HG03196 (cell line): ENCODE measurements at regions not wholly inside any gene's neighbourhood (a gene's known extent, or its start where the extent isn't known, plus 50 kb on each side); places are given as distances from the start of the nearest gene placed in this dataset.
"Not testable (repeated sequence)": the region's sequence is repeated elsewhere in the genome, so short reads cannot be mapped to it uniquely, and the experiment has no call there.

ENCODE experiments used
- ATAC-seq: cut with Tn5 transposase; IDR thresholded peaks from one replicate; pipeline ENCODE4 v1.9.1; 2021; ENCODE audit not compliant: unreplicated experiment

DNA sequence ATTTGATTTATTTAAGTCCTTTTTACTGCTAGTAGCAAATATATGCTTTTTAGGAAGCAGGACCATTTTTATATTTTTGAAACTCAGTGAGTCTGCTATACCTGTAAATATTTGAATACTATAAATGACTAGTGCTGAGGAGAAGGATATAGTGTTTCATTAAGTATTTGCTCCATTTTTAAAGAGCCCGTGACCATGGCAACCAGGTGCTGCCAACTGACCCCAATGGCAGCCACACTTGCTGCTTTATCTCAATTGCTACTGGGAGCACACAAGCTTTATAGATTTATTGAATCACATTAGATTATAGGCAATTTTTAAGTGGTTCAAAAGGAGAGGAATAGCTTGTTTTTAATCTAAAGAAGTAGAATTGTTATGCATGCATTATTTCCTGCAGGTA, 142.0 kb downstream of the SCG2 start:
- ATAC-seq, result no peak

DNA sequence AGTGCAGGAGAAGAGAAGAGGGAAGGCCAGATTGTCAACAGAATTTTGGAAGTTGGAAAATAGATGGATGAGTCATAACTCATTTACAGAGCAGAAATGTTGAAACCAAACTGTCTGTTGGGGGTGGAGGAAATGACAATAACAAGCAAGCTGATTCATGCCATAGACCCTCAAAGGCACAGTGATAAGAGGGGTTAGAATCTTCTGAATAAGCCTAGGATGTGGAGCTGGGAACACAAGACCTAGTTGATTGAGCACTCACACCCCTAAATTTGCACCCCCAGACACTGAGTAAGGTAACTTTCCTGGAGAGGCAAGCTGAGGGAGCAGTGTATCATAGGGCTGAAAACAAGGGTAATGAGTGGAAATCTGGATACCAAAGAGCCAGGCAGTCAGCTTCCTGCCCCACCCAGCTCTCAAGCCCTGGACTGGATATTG, 141.4 kb downstream of the SCG2 start:
- ATAC-seq, result no peak

DNA sequence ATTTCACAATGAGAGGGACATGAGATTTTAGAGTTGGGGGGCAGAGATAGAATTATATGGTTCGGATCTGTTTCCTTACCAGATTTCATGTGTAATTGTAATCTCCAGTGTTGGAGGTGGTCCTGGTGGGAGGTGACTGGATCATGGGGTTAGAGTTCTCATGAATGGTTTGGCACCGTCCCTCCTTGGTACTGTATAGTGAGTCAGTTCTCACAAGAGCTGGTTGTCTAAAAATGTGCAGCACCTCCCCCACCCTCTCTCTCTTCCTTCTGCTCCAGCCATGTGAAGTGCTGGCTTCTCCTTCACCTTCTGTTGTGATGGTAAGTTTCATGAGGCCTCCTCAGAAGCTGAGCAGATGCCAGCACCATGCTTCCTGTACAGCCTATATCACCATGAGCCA, 138.1 kb downstream of the SCG2 start:
- no peak for ATAC-seq

DNA sequence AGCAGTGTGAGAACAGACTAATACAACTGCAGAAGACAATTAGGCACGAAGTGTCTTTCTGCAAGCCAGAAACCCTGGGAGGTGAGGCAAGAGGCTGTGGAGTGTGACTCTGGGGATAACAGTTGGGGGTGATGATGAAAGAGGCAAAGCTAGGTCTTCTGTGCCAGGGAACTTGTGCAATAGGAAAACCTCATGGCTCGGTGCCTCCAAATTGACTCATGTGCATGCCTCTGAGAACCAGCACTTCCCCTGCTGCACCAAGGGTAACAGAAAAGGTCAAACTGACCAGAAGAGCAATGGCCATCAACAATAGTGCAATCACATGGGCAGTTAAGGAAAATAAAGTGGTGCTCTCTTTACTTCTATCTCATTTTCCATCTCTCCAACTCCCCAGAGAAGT, 136.4 kb downstream of the SCG2 start:
- no peak for ATAC-seq

DNA sequence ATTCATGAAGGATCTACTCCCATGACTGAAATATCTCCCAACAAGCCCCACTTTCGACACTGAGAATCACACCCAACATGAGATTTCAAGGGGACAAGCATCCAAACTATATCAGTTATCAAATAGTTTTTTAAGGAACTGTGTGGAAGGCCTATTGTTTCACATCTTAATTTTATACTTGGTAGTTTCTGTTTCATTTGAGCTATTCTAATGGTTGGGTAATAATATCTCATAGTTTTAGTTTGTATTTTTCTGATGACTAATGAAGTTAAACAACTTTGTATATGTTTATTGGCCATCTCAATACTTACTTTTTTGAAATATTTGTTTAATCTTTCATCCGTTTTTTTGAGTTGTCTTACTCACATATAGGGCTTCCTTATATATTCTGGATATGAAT, 135.0 kb downstream of the SCG2 start:
- no peak for ATAC-seq

DNA sequence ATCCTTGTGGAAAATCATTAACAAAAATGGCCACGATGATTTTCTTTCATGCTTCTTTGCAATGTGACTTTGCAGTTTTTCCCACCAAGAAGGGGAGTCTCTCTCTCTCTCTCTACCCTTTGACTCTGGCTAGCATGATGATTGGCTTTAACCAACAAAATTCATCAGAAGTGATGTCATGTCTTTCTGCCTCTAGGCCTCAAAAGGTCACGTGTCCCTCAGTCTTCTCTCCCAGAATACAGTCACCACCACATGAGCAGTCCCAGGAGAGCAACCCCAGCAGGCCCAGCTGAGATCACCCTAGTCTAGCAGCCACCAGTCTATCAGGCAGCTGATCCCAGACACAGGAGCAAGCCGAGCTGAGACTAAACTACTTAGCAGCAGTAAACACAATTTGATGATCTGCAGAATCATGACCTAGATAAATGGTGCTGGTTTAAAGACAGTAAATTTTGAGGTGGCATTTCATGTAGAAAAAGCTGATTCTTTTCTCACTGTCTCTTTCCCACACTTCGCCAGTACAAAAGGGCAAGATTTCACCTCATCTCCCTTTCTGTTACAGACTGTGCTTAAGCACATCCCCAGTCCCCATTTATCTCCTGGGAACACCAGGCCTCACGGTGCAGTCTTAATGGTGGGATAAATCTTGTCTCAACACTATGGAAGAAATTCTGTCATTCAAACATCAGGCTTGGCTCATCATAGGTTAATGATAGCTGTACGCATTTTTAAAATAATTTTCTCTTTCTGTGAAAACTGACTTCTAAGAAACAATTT, 132.7 kb downstream of the SCG2 start:
- ATAC-seq, result no peak

DNA sequence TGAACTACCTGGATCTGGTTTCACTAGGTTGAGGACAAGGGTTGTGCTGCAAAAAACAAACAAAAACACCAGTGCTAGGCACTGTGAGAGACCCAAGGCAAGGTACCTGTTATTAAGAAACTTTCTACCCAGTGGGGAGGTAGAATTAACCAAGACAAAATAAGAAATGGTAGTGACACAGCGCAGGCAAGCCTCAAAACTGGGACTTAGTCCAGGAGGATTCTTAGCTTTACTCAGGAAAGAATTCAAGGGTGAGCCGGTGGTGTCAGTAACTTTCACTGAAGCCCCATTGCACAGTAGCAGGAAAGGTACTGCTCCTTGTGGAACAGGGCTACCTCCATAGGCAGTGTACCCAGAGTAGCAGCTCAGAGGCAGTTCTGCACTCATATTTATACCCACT, 131.6 kb downstream of the SCG2 start:
- ATAC-seq, result no peak

DNA sequence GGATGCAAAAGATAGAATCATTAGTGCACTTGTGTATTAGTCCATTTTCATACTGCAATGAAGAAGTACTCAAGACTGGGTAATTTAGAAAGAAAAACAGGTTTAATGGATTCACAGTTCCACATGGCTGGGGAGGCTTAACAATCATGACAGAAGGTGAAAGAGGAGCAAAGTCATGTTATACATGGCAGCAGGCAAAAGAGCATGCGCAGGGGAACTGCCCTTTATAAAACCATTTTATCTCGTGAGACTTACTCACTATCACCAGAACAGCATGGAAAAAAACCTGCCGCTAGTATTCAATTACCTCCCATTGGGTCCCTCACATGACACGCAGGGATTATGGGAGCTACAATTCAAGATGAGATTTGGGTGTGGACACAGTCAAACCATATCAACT, 129.4 kb downstream of the SCG2 start:
- no peak for ATAC-seq

DNA sequence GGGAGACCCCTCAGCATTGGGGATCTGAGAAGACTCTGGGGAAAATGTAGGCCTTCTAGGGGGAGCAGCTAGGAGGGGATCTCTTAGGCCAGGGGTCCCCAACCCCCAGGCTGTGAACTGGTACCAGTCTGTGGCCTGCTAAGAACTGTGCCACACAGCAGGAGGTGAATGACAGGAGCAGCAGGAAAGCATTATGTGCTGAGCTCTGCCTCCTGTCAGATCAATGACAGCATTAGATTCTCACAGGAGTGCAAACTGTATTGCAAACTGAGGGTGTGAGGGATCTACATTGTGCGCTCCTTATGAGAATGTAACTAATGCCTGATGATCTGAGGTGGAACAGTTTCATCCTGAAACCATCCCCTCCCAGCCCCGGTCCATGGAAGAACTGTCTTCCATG, 127.3 kb downstream of the SCG2 start:
- no peak for ATAC-seq

DNA sequence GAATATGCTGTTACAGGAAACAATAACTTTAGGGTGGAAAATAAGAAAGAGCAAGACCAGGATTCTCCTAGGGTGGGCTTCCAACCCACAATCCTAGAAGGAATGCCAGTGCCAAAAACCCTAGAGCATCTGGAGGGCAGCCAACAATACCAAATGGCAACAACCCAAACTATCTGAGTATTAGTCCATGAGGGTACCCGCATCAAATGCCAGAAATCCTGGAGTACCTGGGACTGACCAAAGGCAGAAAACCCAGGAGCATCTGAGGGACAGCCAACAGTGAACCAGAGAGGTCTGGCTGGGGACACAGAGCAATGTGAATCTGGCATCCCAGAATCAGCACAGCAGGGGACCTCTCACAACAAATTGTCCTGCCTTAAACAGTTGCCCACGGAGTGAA, 126.3 kb downstream of the SCG2 start:
- no peak for ATAC-seq

DNA sequence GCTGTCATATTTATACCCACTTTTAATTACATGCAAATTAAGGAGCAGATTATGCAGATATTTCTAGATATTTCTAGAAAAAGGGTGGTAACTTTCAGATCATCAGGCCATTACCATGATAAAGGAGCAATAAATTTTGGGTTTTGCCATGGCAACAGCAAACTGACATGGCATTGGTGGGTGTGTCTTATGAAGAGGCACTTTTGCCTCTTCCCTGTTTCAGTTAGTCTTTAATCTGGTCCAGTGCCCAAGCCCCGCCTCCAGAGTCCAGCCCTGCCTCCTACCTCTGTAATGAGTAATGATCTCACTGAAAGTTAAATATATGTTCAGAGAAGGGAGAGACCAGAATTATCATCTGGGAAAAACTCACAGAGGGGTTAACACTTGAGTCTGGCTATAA, 124.8 kb downstream of the SCG2 start:
- ATAC-seq, result no peak

DNA sequence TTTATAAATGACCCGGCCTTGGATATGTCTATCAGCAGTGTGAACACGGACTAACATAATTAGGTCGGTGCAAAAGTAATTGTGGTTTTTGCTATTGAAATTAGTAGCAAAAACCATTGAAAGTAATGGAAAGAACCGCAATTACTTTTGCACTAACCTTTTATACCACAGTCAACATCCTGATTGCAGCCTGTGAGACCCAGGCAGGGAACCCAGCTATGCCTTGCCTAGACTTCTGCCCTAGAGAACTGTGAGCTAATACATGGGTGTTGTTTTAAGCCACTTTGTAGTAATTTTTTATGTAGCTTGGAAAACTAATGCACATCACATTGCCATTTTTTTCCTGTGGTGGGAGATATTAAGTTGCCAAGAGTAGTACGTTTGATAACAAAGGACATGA, 120.7 kb downstream of the SCG2 start:
- ATAC-seq, result no peak

DNA sequence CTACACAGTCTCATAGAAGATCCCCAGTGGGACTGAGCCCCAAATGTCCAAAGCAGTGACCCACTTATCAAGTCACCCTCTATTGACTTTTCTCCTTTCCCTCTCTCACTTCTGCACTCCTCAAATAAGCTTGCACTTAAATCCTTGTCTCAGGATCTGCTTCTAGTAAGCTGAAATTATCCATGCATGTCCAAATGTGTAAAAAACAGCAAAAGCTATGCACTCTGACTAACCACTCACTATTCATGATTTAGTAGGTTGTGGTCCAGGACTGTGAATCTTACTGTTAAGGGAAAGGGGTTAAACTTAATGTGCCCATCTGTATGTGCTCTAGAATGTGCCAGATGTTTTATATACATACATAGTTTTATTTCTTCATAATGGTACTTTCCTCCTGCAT, 115.4 kb downstream of the SCG2 start:
- no peak for ATAC-seq

DNA sequence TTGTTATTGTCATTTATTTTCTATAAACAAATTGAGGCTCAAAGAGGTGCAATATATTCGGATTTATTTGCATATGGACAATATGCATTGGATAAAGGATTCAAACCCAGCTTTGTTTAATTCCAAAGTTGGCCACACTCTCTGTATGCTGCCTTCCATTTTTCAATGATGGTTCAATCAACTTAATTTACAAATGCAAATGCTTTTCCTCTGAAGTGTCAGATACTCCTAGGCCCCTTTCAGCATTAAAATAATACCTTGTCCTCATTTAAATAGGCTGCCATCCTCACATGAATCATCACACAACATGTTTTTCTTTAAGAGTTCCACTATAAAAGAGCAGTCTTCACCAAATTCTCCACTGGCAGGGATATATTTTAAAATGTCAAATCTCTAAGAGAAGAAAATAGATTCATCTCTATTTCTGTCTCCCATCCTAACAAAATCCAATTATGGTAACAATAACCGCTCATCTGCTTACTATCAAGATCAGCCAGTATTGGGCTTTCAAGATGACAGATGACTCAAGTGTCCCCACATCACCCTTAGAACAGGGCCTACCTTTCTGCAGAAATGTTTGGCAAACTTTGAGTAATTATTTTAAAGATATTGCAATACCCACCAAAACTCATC, 114.8 kb downstream of the SCG2 start:
- no peak for ATAC-seq

DNA sequence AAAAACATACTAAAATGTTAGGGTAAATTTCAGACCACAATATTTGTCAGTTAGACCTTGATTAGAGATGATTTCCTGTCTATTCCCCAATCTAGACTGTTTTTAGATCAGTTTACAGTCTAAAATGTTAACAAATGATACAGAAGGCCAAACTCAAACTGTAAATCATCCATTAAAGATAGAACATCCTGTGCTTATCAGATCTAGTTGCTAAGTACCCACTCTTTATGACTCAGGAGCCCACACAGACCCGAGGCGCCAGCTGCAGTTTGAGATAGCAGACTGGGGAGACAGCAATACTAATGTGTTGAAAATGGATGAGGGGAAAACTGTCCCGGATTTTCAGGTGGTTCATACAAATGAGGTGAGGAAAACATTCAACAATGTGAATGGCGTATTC, 113.3 kb downstream of the SCG2 start:
- no peak for ATAC-seq

DNA sequence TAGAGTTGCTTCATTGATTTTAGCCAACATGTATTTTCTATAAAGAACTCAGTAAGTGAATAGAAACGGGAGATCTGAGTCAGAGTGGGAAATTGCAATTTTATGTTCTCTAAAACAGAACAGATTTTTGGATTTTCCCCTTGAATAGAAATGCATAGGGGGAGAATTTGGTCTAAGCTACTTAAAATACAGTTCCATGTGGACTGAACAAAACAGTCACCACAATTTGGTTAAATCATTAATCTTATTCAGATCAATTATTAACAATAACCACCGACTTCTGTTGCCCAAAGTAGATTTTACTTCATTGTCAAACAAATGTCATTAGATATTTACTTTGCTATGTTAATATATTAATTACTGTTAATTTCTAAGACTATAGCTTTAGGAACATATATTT, 107.7 kb downstream of the SCG2 start:
- ATAC-seq, result no peak

DNA sequence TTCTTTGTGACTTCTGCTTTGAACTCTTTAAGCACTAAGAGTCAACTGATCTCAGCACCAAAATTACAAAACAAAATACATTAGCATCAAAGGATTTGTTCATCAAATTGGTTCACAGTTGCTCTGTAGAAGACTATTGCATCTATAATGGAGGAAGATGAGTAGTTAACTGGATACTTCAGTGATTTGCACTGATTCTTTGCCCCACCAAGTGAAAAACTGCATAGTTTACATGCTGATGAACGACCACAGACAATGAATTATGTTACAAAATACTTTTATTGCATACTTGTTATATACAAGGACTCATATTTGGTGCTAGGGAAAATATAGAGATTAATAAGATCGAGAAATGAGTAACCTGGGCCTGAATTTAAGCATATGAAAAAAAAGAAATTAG, 107.2 kb downstream of the SCG2 start:
- no peak for ATAC-seq

DNA sequence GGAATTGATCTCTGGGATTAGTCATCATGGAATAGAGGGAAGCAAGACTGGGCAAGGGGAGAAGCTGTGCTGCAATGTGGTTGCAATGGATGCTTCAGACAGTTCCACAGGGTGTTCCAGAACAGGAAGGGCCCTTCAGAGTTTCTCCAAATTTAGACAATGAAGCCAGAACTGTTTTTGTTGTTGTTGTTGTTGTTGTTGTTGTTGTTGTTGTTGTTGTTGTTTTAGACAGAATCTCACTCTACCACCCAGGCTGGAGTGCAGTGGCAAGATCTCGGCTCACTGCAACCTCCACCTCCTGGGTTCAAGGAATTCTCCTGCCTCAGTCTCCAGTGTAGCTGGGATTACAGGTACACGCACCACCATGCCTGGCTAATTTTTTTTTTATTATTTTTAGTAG, 105.3 kb downstream of the SCG2 start:
- ATAC-seq, result not testable (repeated sequence)

DNA sequence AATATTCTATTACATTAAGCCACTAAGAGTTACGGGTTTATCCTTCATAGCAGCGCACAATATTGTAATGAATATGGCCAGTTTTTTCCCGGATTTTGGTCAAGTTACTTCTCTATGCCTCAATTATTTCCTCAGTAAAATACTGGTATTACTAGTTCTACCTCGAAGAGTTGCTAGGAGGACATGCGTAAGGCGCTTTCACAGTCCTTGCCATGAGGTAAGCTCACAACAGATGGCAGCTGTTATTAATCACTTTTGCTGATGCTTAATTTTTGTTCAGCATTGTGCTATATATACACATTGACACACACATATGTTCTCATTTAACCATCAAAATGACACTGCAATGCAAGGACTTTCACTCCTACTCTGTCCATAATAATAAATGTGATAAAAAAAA, 101.5 kb downstream of the SCG2 start:
- ATAC-seq, result no peak

DNA sequence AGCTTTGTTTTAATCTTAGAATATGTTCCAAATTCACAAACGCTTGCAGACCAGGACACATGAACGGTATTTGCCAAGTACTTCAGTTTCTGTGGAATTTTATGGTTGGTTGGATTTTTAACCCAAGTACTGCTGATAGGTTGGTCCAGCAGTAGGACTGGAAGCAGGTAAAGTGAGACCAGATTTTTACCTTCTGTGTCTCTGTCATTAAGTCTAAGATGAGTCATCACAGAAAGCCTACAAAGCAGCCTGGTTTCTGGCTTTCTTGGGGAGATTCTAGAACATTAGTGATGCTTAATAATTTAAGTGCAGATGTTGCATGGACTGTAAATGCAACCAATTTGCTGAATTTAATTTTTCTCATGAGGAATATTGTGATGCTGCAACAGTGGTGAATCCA, 100.5 kb downstream of the SCG2 start:
- no peak for ATAC-seq

DNA sequence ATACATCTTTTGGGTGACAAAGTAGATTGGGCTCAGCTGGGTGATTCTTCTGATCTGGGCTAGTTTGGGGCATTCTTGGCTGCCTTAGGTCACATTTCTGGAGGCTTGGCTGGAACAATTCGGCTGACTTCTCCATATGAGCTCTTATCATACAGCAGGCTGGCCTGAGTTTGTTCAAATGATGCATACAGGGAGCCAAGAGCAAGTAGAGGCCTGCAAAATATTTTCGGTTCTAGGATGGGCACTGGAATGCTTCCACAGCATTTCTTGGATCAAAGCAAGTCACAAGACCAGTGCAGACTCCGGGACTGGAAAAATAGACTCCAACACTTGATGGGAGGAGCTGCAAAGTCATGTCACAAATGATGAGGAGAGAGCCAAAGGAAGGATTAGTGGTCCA, 98.4 kb downstream of the SCG2 start:
- no peak for ATAC-seq

DNA sequence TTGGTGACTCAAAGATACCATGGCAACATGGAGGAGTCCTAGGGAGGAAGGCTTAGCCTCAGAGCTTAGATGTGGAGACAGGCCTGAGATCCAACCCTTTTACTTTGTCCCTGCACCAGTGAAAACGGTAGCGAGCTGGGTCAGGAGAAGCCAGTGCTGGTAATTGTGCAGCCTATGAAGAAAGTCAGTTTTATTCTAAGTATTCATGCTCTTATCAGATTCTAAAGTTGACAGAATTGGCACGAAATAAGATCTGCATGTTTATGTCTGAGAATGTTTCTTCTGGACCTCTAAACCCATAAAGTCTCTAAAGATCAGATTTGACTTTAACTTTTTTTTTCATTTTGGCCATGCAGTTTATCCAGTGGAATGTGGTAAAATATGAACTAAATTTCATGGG, 93.8 kb downstream of the SCG2 start:
- ATAC-seq, result no peak

DNA sequence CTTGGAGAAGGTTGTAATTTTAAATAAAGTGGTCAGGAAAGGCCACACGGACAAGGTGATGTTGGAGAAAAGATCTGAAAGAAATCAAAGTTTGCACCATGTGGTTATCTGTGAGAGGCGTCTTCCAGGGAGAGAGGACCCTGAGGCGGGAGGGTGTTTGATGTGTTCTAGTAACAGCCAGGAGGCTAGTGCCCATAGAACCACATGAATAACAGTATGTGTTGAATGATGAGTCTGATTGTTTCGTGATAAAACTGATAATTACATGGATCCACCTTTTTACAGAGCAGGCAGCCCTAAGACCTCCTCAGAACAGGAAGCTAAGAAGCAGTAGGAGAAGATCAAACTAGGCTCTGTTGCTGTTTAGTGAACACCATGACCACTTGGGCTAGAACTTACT, 91.4 kb downstream of the SCG2 start:
- ATAC-seq, result no peak
